Ascending aorta (tissue), 2 donors: ENCODE measurements at regions not wholly inside any gene's neighbourhood (a gene's known extent, or its start where the extent isn't known, plus 50 kb on each side); places are given as distances from the start of the nearest gene placed in this dataset.

Source experiments
- DNase-seq, 2 donors: peaks; one replicate each; pipeline ENCODE4 v3.0.0-alpha.2; 2019; ENCODE audit warnings: low spot score in 2 of 2
- H3K27ac ChIP-seq, 2 donors: fragments of 200-600 bp; sonication (generic); one replicate each; pipeline ENCODE4 v1.5.1; 2016 to 2017; ENCODE audit warnings: mild to moderate bottlenecking in 1 of 2
- H3K27me3 ChIP-seq: fragments of 200-600 bp; sonication (generic); one replicate; pipeline ENCODE4 v1.5.1; 2017
- H3K36me3 ChIP-seq, 2 donors: fragments of 200-600 bp; sonication (generic); one replicate each; pipeline ENCODE4 v1.5.1; 2016
- H3K4me1 ChIP-seq, 2 donors: fragments of 200-600 bp; sonication (generic); one replicate each; pipeline ENCODE4 v1.5.1; 2016 to 2017; ENCODE audit warnings: mild to moderate bottlenecking in 1 of 2
- H3K4me3 ChIP-seq, 2 donors: fragments of 200-600 bp; sonication (generic); one replicate each; pipeline ENCODE4 v1.5.1; 2016 to 2017; ENCODE audit warnings: mild to moderate bottlenecking in 1 of 2
- H3K9me3 ChIP-seq, 2 donors: fragments of 200-600 bp; sonication (generic); one replicate each; pipeline ENCODE4 v1.5.1; 2016
- intact Hi-C: fragments of 100-400 bp; cut with DNase I; formaldehyde crosslinking; loops from one replicate; pipeline ENCODE4 v1.15.1; 2023
- TF ChIP-seq, protein P1 (sequence below), 3 experiments: fragments of 200-600 bp in 2 of 3; fragments of 450-650 bp in 1 of 3; sonication (generic) in 2 of 3; IDR thresholded peaks; one replicate each; pipeline ENCODE4 v1.5.1; 2016 to 2019; ENCODE audit warnings: antibody characterized with exemption in 3 of 3, mild to moderate bottlenecking in 1 of 3, moderate library complexity in 1 of 3

GRCh38 chr10:129107525-129107924, 359.5 kb upstream of the MGMT start:
- no peak overlapping the region for H3K4me3 ChIP-seq
- H3K27ac ChIP-seq = no peak overlapping the region
- H3K9me3 ChIP-seq = no peaks in the 10 kb centered on the region
- intact Hi-C loops = no loop called here
- H3K27me3 ChIP-seq = no peaks in the 10 kb centered on the region
- H3K4me1 ChIP-seq = peaks cover 6 to 9% of the 10 kb centered on the region in 2 donors
- H3K36me3 ChIP-seq = no peaks in the 10 kb centered on the region
- TF ChIP-seq, protein P1, sequence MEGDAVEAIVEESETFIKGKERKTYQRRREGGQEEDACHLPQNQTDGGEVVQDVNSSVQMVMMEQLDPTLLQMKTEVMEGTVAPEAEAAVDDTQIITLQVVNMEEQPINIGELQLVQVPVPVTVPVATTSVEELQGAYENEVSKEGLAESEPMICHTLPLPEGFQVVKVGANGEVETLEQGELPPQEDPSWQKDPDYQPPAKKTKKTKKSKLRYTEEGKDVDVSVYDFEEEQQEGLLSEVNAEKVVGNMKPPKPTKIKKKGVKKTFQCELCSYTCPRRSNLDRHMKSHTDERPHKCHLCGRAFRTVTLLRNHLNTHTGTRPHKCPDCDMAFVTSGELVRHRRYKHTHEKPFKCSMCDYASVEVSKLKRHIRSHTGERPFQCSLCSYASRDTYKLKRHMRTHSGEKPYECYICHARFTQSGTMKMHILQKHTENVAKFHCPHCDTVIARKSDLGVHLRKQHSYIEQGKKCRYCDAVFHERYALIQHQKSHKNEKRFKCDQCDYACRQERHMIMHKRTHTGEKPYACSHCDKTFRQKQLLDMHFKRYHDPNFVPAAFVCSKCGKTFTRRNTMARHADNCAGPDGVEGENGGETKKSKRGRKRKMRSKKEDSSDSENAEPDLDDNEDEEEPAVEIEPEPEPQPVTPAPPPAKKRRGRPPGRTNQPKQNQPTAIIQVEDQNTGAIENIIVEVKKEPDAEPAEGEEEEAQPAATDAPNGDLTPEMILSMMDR (IDR thresholded peaks at IDR 0.05) = no peak
- no peak for DNase-seq

DNA sequence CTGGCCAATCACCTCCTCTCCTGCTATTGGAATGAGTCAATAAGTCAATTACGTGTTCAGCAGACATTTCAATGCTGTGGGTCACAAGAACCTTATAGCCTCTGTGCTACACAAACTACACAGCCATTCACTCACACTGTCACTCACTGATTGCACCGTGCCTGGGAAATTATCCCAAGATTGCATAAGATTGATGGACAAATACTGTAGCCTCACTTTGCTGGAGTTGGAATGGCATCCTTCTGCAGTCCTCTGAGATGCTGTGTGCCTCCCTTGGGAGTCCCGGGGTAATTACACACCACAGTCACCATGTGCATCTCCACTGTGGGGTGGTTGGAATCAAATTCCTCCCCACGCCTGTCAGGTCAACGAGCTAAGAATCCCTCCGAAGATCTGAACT, 358.7 kb upstream of the MGMT start:
- no peak for DNase-seq
- Histone ChIP-seq H3K4me3 (no peak overlapping the region), H3K4me1 (peaks cover 2 to 4% of the 10 kb centered on the region in 2 donors), H3K27me3 (no peaks in the 10 kb centered on the region), H3K27ac (no peak overlapping the region), H3K9me3 (no peaks in the 10 kb centered on the region), H3K36me3 (no peaks in the 10 kb centered on the region)
- intact Hi-C loops = no loop called here
- TF ChIP-seq, protein P1 (IDR thresholded peaks at IDR 0.05) = no peak

DNA sequence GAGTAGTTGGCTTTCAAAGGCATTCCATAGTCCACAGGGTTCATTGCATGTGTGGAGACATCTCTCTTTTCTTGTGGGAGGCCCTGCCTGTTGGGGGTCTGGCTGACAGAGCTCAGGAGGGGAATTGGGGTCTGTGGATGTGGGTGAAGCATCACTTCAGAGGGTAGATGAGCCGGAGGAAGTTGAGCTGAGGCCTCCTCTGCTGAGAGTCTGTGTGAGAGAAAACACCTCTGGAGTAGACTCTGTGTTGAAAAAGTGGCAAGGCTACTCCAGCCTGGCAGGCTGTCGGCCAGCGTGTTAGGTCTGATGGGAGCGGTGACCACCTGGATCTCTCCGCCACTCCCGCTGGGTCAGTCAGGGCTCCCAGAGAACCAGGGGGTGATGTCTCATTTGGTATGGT, 358.0 kb upstream of the MGMT start:
- intact Hi-C loops = no loop called here
- Histone ChIP-seq H3K4me3 (no peak overlapping the region), H3K4me1 (peaks cover 0 to 3% of the 10 kb centered on the region in 2 donors), H3K27me3 (no peaks in the 10 kb centered on the region), H3K36me3 (no peaks in the 10 kb centered on the region), H3K9me3 (no peaks in the 10 kb centered on the region), H3K27ac (no peak overlapping the region)
- DNase-seq = peak in 1 of 2 donors; percentile 19
- TF ChIP-seq, protein P1 (IDR thresholded peaks at IDR 0.05) = no peak

GRCh38 chr10:129110780-129111179, 356.3 kb upstream of the MGMT start:
- Histone ChIP-seq H3K36me3 (no peaks in the 10 kb centered on the region), H3K4me3 (no peak overlapping the region), H3K4me1 (no peaks in the 10 kb centered on the region), H3K9me3 (no peaks in the 10 kb centered on the region), H3K27ac (no peak overlapping the region), H3K27me3 (no peaks in the 10 kb centered on the region)
- DNase-seq = peak in 1 of 2 donors; percentile 33
- TF ChIP-seq, protein P1 (IDR thresholded peaks at IDR 0.05) = no peak
- intact Hi-C loops = no loop called here

GRCh38 chr10:129111922-129112321, 355.1 kb upstream of the MGMT start:
- Histone ChIP-seq H3K27ac (no peak overlapping the region), H3K9me3 (no peaks in the 10 kb centered on the region), H3K27me3 (no peaks in the 10 kb centered on the region), H3K4me3 (no peak overlapping the region), H3K4me1 (no peaks in the 10 kb centered on the region), H3K36me3 (no peaks in the 10 kb centered on the region)
- intact Hi-C loops = no loop called here
- TF ChIP-seq, protein P1 (IDR thresholded peaks at IDR 0.05) = no peak
- DNase-seq = no peak

DNA sequence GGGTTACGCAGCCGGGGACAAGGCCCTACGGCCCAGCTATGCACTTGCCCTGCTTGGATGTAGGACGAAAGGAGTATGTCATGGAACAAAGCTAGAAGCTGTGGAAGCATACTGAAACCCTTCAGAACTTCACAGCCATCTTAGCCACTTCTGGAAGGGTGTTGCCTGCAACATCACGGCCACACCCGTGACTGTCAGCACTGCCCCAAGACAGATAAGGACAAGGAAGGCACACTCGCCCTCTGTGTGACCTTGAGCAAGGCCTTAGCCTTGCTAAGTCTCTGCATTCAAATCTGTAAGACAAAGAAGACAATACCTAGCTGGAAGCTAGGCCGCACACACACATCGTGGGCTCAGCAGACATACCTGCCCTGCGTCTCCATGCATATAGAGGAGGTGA, 352.5 kb upstream of the MGMT start:
- Histone ChIP-seq H3K9me3 (no peaks in the 10 kb centered on the region), H3K27me3 (no peaks in the 10 kb centered on the region), H3K27ac (no peak overlapping the region), H3K4me1 (no peaks in the 10 kb centered on the region), H3K4me3 (no peak overlapping the region), H3K36me3 (no peaks in the 10 kb centered on the region)
- peak in 1 of 2 donors; percentile 15 for DNase-seq
- intact Hi-C loops = no loop called here
- TF ChIP-seq, protein P1 (IDR thresholded peaks at IDR 0.05) = no peak
